NCI-H524 (cell line): ENCODE measurements at regions not wholly inside any gene's neighbourhood (a gene's known extent, or its start where the extent isn't known, plus 50 kb on each side); places are given as distances from the start of the nearest gene placed in this dataset.

Experiments used
- DNase-seq, 2 experiments: peaks; one replicate each; lab custom pipeline; 2025; lab: John Stamatoyannopoulos, UW

DNA sequence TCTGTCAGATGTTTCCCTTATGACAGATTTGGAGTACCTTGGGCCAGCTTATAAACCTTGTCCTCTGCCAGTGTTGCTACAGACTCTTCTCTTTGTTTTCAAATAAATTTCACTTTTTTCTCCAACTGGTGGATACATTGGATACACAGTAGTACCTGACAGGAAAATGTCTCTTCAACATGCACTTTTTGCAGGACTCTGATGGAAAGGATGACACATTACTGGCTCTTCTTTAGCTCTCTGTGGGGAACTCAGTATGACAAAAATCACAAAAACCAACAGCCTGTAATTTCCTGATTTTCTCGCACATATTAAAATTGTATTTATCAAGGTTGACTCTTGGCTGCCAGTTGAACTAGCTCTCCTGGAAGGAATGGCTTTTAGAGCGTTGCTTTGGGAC is 61.3 kb upstream of the GIMD1 start:
- no peak for DNase-seq

DNA sequence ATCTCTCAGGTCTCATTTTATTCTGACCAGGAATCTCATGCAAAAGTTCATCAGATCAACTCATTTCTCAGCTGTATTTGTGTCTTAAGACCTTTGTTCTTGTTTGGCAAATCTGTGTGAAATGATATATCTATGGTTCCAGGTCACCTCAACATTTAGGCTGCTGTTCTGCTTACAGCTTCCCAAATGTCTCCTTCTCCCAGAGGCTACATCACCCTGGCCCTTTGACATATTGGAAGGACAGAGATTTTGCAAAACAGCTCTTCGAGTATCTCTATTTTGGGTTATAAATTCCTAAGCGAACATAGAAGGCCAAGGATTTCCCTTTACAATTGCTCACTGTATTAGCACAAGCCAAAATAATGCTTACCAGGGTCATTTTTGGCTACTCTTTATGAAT is 57.5 kb upstream of the GIMD1 start:
- DNase-seq = no peak

DNA sequence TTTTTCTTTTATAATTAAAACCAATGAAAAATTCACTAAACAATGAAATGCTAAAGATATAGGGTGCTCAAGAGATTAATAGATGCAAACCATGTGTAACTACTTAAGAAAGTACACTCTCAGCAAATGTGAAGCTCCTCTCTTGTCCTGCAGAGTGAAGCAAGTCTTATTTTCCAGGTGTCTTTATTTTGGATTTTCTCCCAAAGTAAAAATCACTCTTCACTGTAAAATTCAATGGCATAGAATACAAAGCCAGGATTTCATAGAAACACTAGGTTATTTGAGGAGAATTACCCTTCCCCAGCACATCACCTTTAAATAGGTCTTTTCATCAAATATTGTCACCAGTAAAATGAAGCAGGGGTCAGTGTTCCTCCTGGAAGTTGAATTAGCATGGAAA is 57.0 kb upstream of the GIMD1 start:
- no peak for DNase-seq

DNA sequence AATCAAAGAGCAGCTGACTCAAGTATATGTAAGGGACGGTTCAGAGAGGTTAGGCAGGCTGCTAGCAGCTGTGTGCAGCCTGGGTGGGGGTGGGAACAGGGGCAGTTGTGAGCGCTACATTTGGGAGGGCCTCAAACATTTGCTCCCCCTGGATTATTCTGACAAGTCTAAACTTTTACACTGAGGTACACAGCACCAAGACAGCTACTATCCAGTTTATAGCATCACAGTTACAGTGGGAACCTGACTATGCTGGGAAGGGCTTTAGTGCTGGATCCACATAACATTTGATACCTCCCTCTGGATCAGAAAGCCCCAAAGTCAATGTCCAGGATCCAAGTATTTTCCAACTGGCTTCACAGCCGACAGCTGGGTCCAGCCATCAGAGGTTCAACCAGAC is 55.8 kb upstream of the GIMD1 start:
- no peak for DNase-seq

DNA sequence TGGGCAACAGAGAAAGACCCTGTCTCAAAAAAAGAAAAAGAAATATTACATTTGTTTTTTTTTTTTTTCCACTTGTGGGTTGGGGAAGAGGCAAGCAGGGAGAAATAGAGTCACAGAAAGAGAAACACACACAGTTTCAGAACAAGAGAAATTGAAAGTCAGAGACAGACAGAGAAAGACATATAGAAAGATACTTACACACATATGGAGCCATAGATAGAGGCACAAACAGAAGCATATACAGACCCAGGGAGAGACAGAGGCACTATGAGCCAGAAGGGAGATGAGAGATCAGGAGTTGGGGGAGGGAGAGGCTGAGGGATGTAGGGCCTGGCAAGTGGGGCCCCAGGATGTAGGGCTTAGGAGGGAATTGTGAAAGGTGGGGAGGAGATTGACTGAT is 55.2 kb upstream of the GIMD1 start:
- no peak for DNase-seq

DNA sequence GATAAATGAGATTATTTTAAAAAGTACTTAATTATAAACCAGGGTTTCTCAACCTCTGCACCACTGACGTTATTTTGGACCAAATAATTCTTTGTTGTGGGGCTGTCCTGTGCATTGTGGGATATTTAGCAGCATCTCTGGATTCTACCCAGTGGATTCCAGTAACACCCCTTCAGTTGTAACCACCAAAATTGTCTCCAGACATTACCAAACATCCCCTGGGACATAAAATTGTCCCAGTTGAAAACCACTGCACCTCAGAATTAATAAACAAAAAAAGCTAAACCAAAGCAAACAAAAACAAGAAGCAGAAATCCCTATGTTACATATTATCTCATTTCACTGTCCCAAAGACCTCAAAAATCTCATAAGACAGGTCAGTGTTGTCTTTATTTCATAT is 54.2 kb upstream of the GIMD1 start:
- DNase-seq = no peak

DNA sequence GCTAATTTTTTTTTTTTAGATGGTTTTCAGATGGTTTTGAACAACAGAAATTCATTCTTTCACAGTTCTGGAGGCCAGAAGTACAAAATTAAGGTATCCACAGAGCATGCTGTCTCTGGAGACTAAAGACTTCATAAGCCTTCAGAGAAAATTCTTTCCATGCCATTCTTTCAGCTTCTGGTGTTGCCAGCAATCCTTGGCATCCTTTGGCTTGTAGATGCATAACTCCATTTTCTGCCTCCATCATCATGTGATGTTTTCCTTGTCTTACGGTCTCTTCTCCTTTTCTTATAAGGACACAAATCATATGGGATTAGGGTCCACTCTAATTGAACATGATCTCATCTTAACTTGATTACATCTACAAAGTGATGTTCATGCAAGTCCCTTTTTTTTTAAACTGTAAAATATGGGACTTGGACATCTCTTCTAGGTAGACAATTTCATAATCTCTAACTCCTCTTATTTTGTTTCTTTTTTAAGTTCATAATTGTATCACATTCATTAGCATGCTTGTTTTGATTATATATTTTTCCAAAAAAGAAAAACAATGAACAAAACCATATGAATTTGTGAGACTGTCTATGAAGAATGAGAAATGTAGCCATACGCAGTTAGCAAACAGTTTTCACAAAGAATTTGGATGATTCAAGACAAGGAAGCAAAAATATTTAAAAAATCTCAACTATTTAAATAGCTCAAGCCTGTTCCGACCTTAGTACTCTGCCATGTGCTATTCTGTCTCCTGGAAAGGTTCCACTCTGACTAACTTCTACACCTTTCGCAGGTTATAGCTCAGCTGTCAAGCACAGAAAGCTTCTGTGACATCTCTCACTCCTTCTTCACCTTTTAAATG is 53.1 kb upstream of the GIMD1 start:
- DNase-seq = no peak

DNA sequence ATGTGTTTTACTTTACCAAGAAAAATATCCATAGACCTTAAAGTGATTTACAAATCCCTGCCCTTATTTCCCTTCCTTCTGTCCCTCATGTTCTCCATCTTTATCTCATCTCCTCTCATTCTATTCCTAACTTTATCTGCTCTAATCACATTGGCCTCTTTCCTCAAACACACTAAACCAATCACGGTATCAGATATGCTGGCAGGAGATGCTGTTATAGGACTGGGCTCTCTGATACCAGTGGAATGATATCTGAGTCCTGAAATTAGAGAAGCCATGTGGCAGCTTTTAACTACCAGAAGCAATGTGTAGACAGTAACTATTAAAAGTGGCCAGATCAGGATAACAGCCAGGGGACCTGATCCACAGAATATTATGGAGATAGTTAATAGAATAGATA is 49.9 kb upstream of the GIMD1 start:
- no peak for DNase-seq
